Hindlimb muscle (tissue), 1 donor: ENCODE measurements at regions not wholly inside any gene's neighbourhood (a gene's known extent, or its start where the extent isn't known, plus 50 kb on each side); places are given as distances from the start of the nearest gene placed in this dataset.
"Not testable (repeated sequence)": the region's sequence is repeated elsewhere in the genome, so short reads cannot be mapped to it uniquely, and the experiment has no call there.

Source experiments
- DNase-seq: peaks from one replicate; pipeline ENCODE4 v3.0.0-alpha.2; 2013

GRCh38 chr4:124874172-124874450, 161.6 kb upstream of the ANKRD50 start:
- no peak for DNase-seq

GRCh38 chr4:124873361-124874171, 161.0 kb upstream of the ANKRD50 start:
- DNase-seq = no peak

GRCh38 chr4:124872659-124873058, 160.1 kb upstream of the ANKRD50 start:
- no peak for DNase-seq

- no peak for DNase-seq
Measured at GRCh38 chr4:124869961-124870495, 157.5 kb upstream of the ANKRD50 start.

GRCh38 chr4:124868495-124868894, 156.0 kb upstream of the ANKRD50 start:
- peak; percentile 10 for DNase-seq

GRCh38 chr4:124867536-124867935, 155.0 kb upstream of the ANKRD50 start:
- DNase-seq = no peak

GRCh38 chr4:124866301-124866700, 153.8 kb upstream of the ANKRD50 start:
- no peak for DNase-seq

- DNase-seq = no peak
Measured at GRCh38 chr4:124863040-124863545, 150.6 kb upstream of the ANKRD50 start.

GRCh38 chr4:124862261-124862660, 149.7 kb upstream of the ANKRD50 start:
- no peak for DNase-seq

- no peak for DNase-seq
Measured at GRCh38 chr4:124861761-124862160, 149.2 kb upstream of the ANKRD50 start.

- DNase-seq = no peak
Measured at GRCh38 chr4:124854968-124855367, 142.4 kb upstream of the ANKRD50 start.

GRCh38 chr4:124851741-124852140, 139.2 kb upstream of the ANKRD50 start:
- DNase-seq = no peak

GRCh38 chr4:124846306-124846705, 133.8 kb upstream of the ANKRD50 start:
- DNase-seq = no peak

GRCh38 chr4:124839786-124840390, 127.4 kb upstream of the ANKRD50 start:
- DNase-seq = no peak

- no peak for DNase-seq
Measured at GRCh38 chr4:124833831-124834505, 121.4 kb upstream of the ANKRD50 start.

- no peak for DNase-seq
Measured at GRCh38 chr4:124828382-124828781, 115.8 kb upstream of the ANKRD50 start.

- no peak for DNase-seq
Measured at GRCh38 chr4:124817531-124817930, 105.0 kb upstream of the ANKRD50 start.

GRCh38 chr4:124812203-124812602, 99.7 kb upstream of the ANKRD50 start:
- DNase-seq = not testable (repeated sequence)

GRCh38 chr4:124810827-124811226, 98.3 kb upstream of the ANKRD50 start:
- DNase-seq = no peak

- DNase-seq = no peak
Measured at GRCh38 chr4:124807421-124807820, 94.9 kb upstream of the ANKRD50 start.

- DNase-seq = no peak
Measured at GRCh38 chr4:124806403-124806802, 93.9 kb upstream of the ANKRD50 start.

- no peak for DNase-seq
Measured at GRCh38 chr4:124804584-124804983, 92.1 kb upstream of the ANKRD50 start.

- no peak for DNase-seq
Measured at GRCh38 chr4:124804041-124804440, 91.5 kb upstream of the ANKRD50 start.
